ENCODE measurements at regions not wholly inside any gene's neighbourhood (a gene's known extent, or its start where the extent isn't known, plus 50 kb on each side); places are given as distances from the start of the nearest gene placed in this dataset.

- TF ChIP-seq SIN3A (IDR thresholded peaks at IDR 0.05; ENCODE audit: borderline replicate concordance, insufficient read depth, low read length) (no peak), POLR2AphosphoS5 (IDR thresholded peaks at IDR 0.05; ENCODE audit: low read depth, low read length) (no peak)
Measured at GRCh38 chr10:31602541-31603234, 283.7 kb downstream of the ZEB1 start.

Measured in PFSK-1 (cell line).